ENCODE measurements at regions not wholly inside any gene's neighbourhood (a gene's known extent, or its start where the extent isn't known, plus 50 kb on each side); places are given as distances from the start of the nearest gene placed in this dataset.

GRCh38 chr5:96609369-96609768 is 52.8 kb upstream of the CAST start:
- intact Hi-C loops (cut with DNase I), result no loop called here
- Histone ChIP-seq H3K36me3 (no peaks in the 10 kb centered on the region), H3K27me3 (no peaks in the 10 kb centered on the region), H3K4me3 (no peak overlapping the region), H3K4me1 (ENCODE audit: insufficient read depth) (no peaks in the 10 kb centered on the region), H3K27ac (no peak overlapping the region), H3K9me3 (no peaks in the 10 kb centered on the region)
- WGBS, 3 donors, result 50 to 98% (median 97%) methylated on average over 1 of the region's 1 CpG
- TF ChIP-seq EP300 (IDR thresholded peaks at IDR 0.05), result no peak
- no peak for TF ChIP-seq CTCF (IDR thresholded peaks at IDR 0.05)
- TF ChIP-seq POLR2A (IDR thresholded peaks at IDR 0.05), result no peak
- DNase-seq, result no peak

GRCh38 chr5:96610747-96611146 is 51.4 kb upstream of the CAST start:
- TF ChIP-seq EP300 (IDR thresholded peaks at IDR 0.05) (no peak), POLR2A (IDR thresholded peaks at IDR 0.05) (no peak), CTCF (IDR thresholded peaks at IDR 0.05) (no peak)
- WGBS, 3 donors, result 80 to 85% (median 84%) methylated on average over 4 of the region's 4 CpGs

GRCh38 chr5:96611946-96612345 is 50.2 kb upstream of the CAST start:
- TF ChIP-seq POLR2A (IDR thresholded peaks at IDR 0.05) (no peak), EP300 (IDR thresholded peaks at IDR 0.05) (no peak), CTCF (IDR thresholded peaks at IDR 0.05) (no peak)
- Histone ChIP-seq H3K4me1 (ENCODE audit: insufficient read depth) (no peaks in the 10 kb centered on the region), H3K36me3 (no peaks in the 10 kb centered on the region), H3K27ac (no peak overlapping the region), H3K9me3 (no peaks in the 10 kb centered on the region), H3K27me3 (no peaks in the 10 kb centered on the region), H3K4me3 (no peak overlapping the region)
- no peak for DNase-seq
- intact Hi-C loops (cut with DNase I), result loop anchor here in 2 of 4 donors (5.0 to 10.0 kb wide), 4 partner anchors 83 to 553 kb away; no protein-coding TSS in a partner anchor
- 39 to 63% (median 52%) methylated on average over 2 of the region's 2 CpGs for WGBS, 3 donors

More at GRCh38 chr5:96610747-96611146, 51.4 kb upstream of the CAST start:
- Histone ChIP-seq H3K4me3 (no peak overlapping the region), H3K36me3 (no peaks in the 10 kb centered on the region), H3K27ac (no peak overlapping the region), H3K9me3 (no peaks in the 10 kb centered on the region), H3K4me1 (ENCODE audit: insufficient read depth) (no peaks in the 10 kb centered on the region), H3K27me3 (no peaks in the 10 kb centered on the region)
- intact Hi-C loops (cut with DNase I), result loop anchor here in 2 of 4 donors (5.0 to 10.0 kb wide), 4 partner anchors 84 to 554 kb away; no protein-coding TSS in a partner anchor
- no peak for DNase-seq

All from ovary (tissue), 7 donors.